Liver (tissue), 8 donors: ENCODE measurements at regions not wholly inside any gene's neighbourhood (a gene's known extent, or its start where the extent isn't known, plus 50 kb on each side); places are given as distances from the start of the nearest gene placed in this dataset.

Experiments used
- DNase-seq: peaks from one replicate; pipeline ENCODE4 v3.0.0-alpha.2; 2017; ENCODE audit warnings: low spot score
- H3K27ac ChIP-seq, 2 donors: one replicate each; pipeline ENCODE4 v1.7.0; 2013; ENCODE audit warnings: inconsistent platforms in 2 of 2, low read length in 2 of 2, control low read depth in 1 of 2, low read depth in 1 of 2, mild to moderate bottlenecking in 1 of 2
- H3K27me3 ChIP-seq, 4 donors: one replicate each; pipeline versions ENCODE4 v1.6.1 to v1.7.0; 2013; ENCODE audit warnings: low read length in 3 of 4, inconsistent platforms in 1 of 4, mild to moderate bottlenecking in 1 of 4, moderate library complexity in 1 of 4; ENCODE audit not compliant: control insufficient read depth in 4 of 4, insufficient read depth in 4 of 4
- H3K36me3 ChIP-seq, 4 donors: one replicate each; pipeline versions ENCODE4 v1.6.1 to v1.7.0; 2013; ENCODE audit warnings: low read length in 3 of 4, mild to moderate bottlenecking in 3 of 4, low read depth in 1 of 4, moderate library complexity in 1 of 4; ENCODE audit not compliant: control insufficient read depth in 4 of 4, insufficient read depth in 3 of 4
- H3K4me1 ChIP-seq, 4 donors: one replicate each; pipeline versions ENCODE4 v1.6.1 to v1.7.0; 2013; ENCODE audit warnings: low read length in 3 of 4, mild to moderate bottlenecking in 3 of 4, moderate library complexity in 1 of 4; ENCODE audit not compliant: control insufficient read depth in 4 of 4, insufficient read depth in 4 of 4
- H3K4me3 ChIP-seq, 3 donors: one replicate each; pipeline versions ENCODE4 v1.6.1 to v1.7.0; 2013; ENCODE audit warnings: low read length in 3 of 3, control low read depth in 1 of 3, low read depth in 1 of 3, mild to moderate bottlenecking in 1 of 3
- H3K9ac ChIP-seq, 2 donors: one replicate each; pipeline ENCODE4 v1.7.0; 2013; ENCODE audit warnings: low read length in 2 of 2, mild to moderate bottlenecking in 2 of 2, moderate library complexity in 2 of 2, control low read depth in 1 of 2, low read depth in 1 of 2
- H3K9me3 ChIP-seq, 4 donors: one replicate each; pipeline versions ENCODE4 v1.6.1 to v1.7.0; 2013; ENCODE audit warnings: low read length in 3 of 4; ENCODE audit not compliant: control insufficient read depth in 4 of 4
- ATF3 ChIP-seq: IDR thresholded peaks from 2 replicates; pipeline ENCODE4 v1.6.1; 2016; ENCODE audit warnings: antibody characterized with exemption
- CTCF ChIP-seq: fragments of 150-350 bp; IDR thresholded peaks from 2 replicates; pipeline ENCODE4 v1.5.1; 2017; ENCODE audit warnings: improper control_type of control experiment, low read depth, low read length; ENCODE audit not compliant: missing input control
- EGR1 ChIP-seq, 2 donors: IDR thresholded peaks; 2 replicates each; pipeline ENCODE4 v1.6.1; 2016 to 2018; ENCODE audit warnings: antibody characterized with exemption in 2 of 2, low read depth in 2 of 2
- FOXA1 ChIP-seq: IDR thresholded peaks from 2 replicates; pipeline ENCODE4 v1.6.1; 2016; ENCODE audit warnings: antibody characterized with exemption
- FOXA2 ChIP-seq: IDR thresholded peaks from 2 replicates; pipeline ENCODE4 v1.6.1; 2016; ENCODE audit warnings: antibody characterized with exemption
- GABPA ChIP-seq, 2 donors: IDR thresholded peaks in 1 of 2; conservative IDR thresholded peaks in 1 of 2; 2 replicates each; pipeline ENCODE4 v1.6.1; 2016; ENCODE audit warnings: antibody characterized with exemption in 2 of 2, mild to moderate bottlenecking in 1 of 2, moderate library complexity in 1 of 2
- HNF4A ChIP-seq, 2 donors: conservative IDR thresholded peaks; 2 replicates each; pipeline ENCODE4 v1.6.1; 2016; ENCODE audit warnings: antibody characterized with exemption in 2 of 2, mild to moderate bottlenecking in 2 of 2
- HNF4G ChIP-seq: IDR thresholded peaks from 2 replicates; pipeline ENCODE4 v1.6.1; 2016; ENCODE audit warnings: antibody characterized with exemption
- JUND ChIP-seq, 2 donors: IDR thresholded peaks; 2 replicates each; pipeline ENCODE4 v1.6.1; 2016; ENCODE audit warnings: antibody characterized with exemption in 2 of 2
- NR2F2 ChIP-seq: IDR thresholded peaks from 2 replicates; pipeline ENCODE4 v1.6.1; 2016; ENCODE audit warnings: antibody characterized with exemption
- RXRA ChIP-seq, 2 donors: IDR thresholded peaks; 2 replicates each; pipeline ENCODE4 v1.6.1; 2017 to 2018; ENCODE audit warnings: antibody characterized with exemption in 2 of 2, mild to moderate bottlenecking in 1 of 2
- SP1 ChIP-seq: IDR thresholded peaks from 2 replicates; pipeline ENCODE4 v1.6.1; 2018; ENCODE audit warnings: antibody characterized with exemption, mild to moderate bottlenecking
- TAF1 ChIP-seq: conservative IDR thresholded peaks from 2 replicates; pipeline ENCODE4 v1.6.1; 2016; ENCODE audit warnings: antibody characterized with exemption, mild to moderate bottlenecking
- YY1 ChIP-seq: IDR thresholded peaks from 2 replicates; pipeline ENCODE4 v1.6.1; 2016; ENCODE audit warnings: antibody characterized with exemption, mild to moderate bottlenecking
- WGBS: extraction: QIAGEN DNeasy Blood & Tissue Kit; methylation state at CpG from one replicate; pipeline ENCODE4 v1.1.7; 2013; 5-methylcytosine and 5-hydroxymethylcytosine counted together
- TF ChIP-seq, protein P1 (sequence below): IDR thresholded peaks from 2 replicates; pipeline ENCODE4 v1.6.1; 2016; ENCODE audit warnings: antibody characterized with exemption
- TF ChIP-seq, protein P2 (sequence below): IDR thresholded peaks from 2 replicates; pipeline ENCODE4 v1.6.1; 2016; ENCODE audit warnings: antibody characterized with exemption, mild to moderate bottlenecking
- donor health status: healthy.
- donor health status: healthy.
- donor health status: healthy.
- donor health status: healthy.
- donor health status: healthy.

DNA sequence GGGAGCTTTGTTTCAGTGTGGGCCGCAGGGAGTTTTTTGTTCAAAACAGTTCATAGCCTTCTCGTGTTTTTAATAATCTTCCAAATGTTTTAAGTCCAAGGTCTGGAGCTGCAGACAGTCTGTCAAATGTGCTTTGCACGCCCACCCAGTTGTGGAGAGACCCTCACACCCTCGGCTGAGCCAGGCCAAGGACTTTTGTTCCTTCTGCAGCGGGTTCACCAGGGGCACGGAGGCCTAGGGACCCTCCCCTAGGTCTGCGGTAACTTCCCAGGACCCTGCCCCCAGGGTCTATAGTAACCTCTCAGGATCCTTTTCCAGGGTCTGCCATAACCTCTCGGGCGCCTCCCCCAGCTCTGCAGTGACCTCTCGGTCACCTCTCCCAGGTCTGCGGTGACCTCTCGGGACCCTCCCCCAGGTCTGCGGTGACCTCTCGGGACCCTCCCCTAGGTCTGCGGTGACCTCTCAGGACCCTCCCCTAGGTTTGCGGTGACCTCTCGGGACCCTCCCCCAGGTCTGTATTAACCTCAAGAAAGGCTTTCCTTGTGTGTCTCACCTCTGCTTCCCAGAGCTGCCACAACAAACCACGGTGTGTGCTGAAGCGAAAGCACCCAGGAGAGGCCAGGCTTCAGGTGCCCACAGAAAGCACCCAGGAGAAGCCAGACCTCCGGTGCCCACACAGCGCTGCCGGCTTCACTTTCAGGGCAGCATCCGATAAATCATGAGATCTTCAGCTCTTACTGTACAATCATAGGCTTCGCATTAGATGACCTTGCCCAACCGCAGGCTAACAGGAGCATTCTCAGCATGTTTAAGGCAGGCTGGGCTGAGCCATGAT is 301.9 kb upstream of the SALL3 start:
- no peak overlapping the region for H3K27ac ChIP-seq
- no peak for DNase-seq
- no peaks in the 10 kb centered on the region for H3K9me3 ChIP-seq
- H3K4me3 ChIP-seq: no peak overlapping the region
- WGBS: 84% methylated on average over 25 of the region's 25 CpGs
- no peak for TF ChIP-seq CTCF
- no peak for TF ChIP-seq HNF4A (conservative IDR thresholded peaks at IDR 0.05)
- TF ChIP-seq FOXA2: no peak
- TF ChIP-seq JUND (IDR thresholded peaks at IDR 0.05): no peak
- no peak for TF ChIP-seq GABPA (IDR thresholded peaks at IDR 0.05 in 1 of 2, conservative IDR thresholded peaks at IDR 0.05 in 1 of 2)
- TF ChIP-seq YY1: no peak
- TF ChIP-seq, protein P1, sequence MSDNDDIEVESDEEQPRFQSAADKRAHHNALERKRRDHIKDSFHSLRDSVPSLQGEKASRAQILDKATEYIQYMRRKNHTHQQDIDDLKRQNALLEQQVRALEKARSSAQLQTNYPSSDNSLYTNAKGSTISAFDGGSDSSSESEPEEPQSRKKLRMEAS: no peak
- no peak for TF ChIP-seq ATF3
- no peaks in the 10 kb centered on the region for H3K36me3 ChIP-seq
- H3K27me3 ChIP-seq: peaks cover 0 to 2% (median 0%) of the 10 kb centered on the region in 4 donors
- no peaks in the 10 kb centered on the region for H3K4me1 ChIP-seq
- H3K9ac ChIP-seq: no peak overlapping the region

DNA sequence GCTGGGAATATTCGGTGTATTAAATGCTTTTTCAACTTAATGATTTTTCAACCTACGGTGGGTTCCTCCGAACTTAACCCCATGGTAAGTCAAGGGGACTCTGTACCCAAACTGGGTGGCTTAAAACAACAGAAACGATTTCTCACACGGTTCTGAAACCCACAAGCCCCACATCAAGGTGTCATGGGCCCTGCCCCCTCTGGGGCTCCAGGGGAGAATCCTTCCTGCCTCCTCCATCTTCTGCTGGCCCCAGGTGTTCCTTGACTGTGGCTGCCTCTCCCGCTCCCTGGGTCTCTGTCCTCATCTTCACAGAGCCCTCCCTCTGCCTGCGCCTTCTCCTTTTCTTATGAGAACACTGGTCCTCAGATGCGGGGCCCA is 301.3 kb upstream of the SALL3 start:
- no peaks in the 10 kb centered on the region for H3K36me3 ChIP-seq
- 67% methylated on average over 8 of the region's 8 CpGs for WGBS
- DNase-seq: no peak
- no peak overlapping the region for H3K9ac ChIP-seq
- H3K9me3 ChIP-seq: no peaks in the 10 kb centered on the region
- TF ChIP-seq, protein P1: no peak
- TF ChIP-seq YY1 (no peak), HNF4A (conservative IDR thresholded peaks at IDR 0.05) (no peak), NR2F2 (no peak)
- H3K27me3 ChIP-seq: peaks cover 0 to 2% (median 0%) of the 10 kb centered on the region in 4 donors
- no peak overlapping the region for H3K4me3 ChIP-seq
- no peaks in the 10 kb centered on the region for H3K4me1 ChIP-seq
- no peak overlapping the region for H3K27ac ChIP-seq

GRCh38 chr18:78679031-78679430 is 300.6 kb upstream of the SALL3 start:
- WGBS: 79% methylated on average over 9 of the region's 9 CpGs
- H3K9me3 ChIP-seq: no peaks in the 10 kb centered on the region
- no peak for DNase-seq
- H3K9ac ChIP-seq: no peak overlapping the region
- H3K36me3 ChIP-seq: no peaks in the 10 kb centered on the region
- H3K27ac ChIP-seq: no peak overlapping the region
- H3K27me3 ChIP-seq: peaks cover 0 to 2% (median 0%) of the 10 kb centered on the region in 4 donors
- no peak overlapping the region for H3K4me3 ChIP-seq
- H3K4me1 ChIP-seq: no peaks in the 10 kb centered on the region
- no peak for TF ChIP-seq NR2F2
- TF ChIP-seq, protein P1: no peak
- no peak for TF ChIP-seq JUND (IDR thresholded peaks at IDR 0.05)
- TF ChIP-seq SP1: no peak
- TF ChIP-seq, protein P2, sequence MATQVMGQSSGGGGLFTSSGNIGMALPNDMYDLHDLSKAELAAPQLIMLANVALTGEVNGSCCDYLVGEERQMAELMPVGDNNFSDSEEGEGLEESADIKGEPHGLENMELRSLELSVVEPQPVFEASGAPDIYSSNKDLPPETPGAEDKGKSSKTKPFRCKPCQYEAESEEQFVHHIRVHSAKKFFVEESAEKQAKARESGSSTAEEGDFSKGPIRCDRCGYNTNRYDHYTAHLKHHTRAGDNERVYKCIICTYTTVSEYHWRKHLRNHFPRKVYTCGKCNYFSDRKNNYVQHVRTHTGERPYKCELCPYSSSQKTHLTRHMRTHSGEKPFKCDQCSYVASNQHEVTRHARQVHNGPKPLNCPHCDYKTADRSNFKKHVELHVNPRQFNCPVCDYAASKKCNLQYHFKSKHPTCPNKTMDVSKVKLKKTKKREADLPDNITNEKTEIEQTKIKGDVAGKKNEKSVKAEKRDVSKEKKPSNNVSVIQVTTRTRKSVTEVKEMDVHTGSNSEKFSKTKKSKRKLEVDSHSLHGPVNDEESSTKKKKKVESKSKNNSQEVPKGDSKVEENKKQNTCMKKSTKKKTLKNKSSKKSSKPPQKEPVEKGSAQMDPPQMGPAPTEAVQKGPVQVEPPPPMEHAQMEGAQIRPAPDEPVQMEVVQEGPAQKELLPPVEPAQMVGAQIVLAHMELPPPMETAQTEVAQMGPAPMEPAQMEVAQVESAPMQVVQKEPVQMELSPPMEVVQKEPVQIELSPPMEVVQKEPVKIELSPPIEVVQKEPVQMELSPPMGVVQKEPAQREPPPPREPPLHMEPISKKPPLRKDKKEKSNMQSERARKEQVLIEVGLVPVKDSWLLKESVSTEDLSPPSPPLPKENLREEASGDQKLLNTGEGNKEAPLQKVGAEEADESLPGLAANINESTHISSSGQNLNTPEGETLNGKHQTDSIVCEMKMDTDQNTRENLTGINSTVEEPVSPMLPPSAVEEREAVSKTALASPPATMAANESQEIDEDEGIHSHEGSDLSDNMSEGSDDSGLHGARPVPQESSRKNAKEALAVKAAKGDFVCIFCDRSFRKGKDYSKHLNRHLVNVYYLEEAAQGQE: no peak
- TF ChIP-seq HNF4G: no peak
- TF ChIP-seq EGR1 (IDR thresholded peaks at IDR 0.05; ENCODE audit: low read depth in 2 of 2): no peak
- no peak for TF ChIP-seq CTCF
- TF ChIP-seq FOXA1: no peak
- no peak for TF ChIP-seq FOXA2
- no peak for TF ChIP-seq YY1
- TF ChIP-seq TAF1: no peak
- TF ChIP-seq HNF4A (conservative IDR thresholded peaks at IDR 0.05): no peak
- no peak for TF ChIP-seq RXRA (IDR thresholded peaks at IDR 0.05)
- TF ChIP-seq GABPA (IDR thresholded peaks at IDR 0.05 in 1 of 2, conservative IDR thresholded peaks at IDR 0.05 in 1 of 2): no peak
